OCI-LY3 (cell line): ENCODE measurements at regions not wholly inside any gene's neighbourhood (a gene's known extent, or its start where the extent isn't known, plus 50 kb on each side); places are given as distances from the start of the nearest gene placed in this dataset.

Source experiments
- H2AFZ ChIP-seq: fragments of 200-600, 300-600 bp; shearing (Covaris generic); 2 replicates; pipeline ENCODE4 v1.6.0; 2014; ENCODE audit warnings: antibody characterized with exemption, low read depth, low read length
- H3K27ac ChIP-seq: fragments of 200-600, 300-600 bp; sonication (generic); 2 replicates; pipeline ENCODE4 v1.5.1; 2014; ENCODE audit warnings: mild to moderate bottlenecking, low read length, moderate library complexity, mixed read lengths
- H3K27me3 ChIP-seq: fragments of 200-600, 300-600 bp; sonication (generic); 2 replicates; pipeline ENCODE4 v1.6.1; 2014; ENCODE audit warnings: low read depth, low read length, mixed read lengths
- H3K36me3 ChIP-seq: fragments of 200-600, 300-600 bp; sonication (generic); replicated peaks from 2 replicates; pipeline ENCODE3; 2014; ENCODE audit warnings: low read depth, low read length, mixed read lengths
- H3K4me1 ChIP-seq: fragments of 300-600, 200-600 bp; sonication (generic); 2 replicates; pipeline ENCODE4 v1.6.1; 2014; ENCODE audit warnings: low read length, mixed read lengths
- H3K4me2 ChIP-seq: fragments of 200-600, 300-600 bp; sonication (generic); 2 replicates; pipeline ENCODE4 v1.6.1; 2014; ENCODE audit warnings: low read length, mixed read lengths
- H3K4me3 ChIP-seq: fragments of 300-600, 200-600 bp; sonication (generic); 2 replicates; pipeline ENCODE4 v1.5.1; 2014; ENCODE audit warnings: antibody characterized with exemption, mild to moderate bottlenecking, low read length, moderate library complexity
- H3K79me2 ChIP-seq: fragments of 300-600, 200-600 bp; shearing (Covaris generic); 2 replicates; pipeline ENCODE4 v1.6.1; 2014; ENCODE audit warnings: mild to moderate bottlenecking, low read length, mixed read lengths
- H3K9ac ChIP-seq: fragments of 300-600, 200-600 bp; shearing (Covaris generic); 2 replicates; pipeline ENCODE4 v1.6.0; 2014; ENCODE audit warnings: mild to moderate bottlenecking, low read length, moderate library complexity
- H3K9me3 ChIP-seq: fragments of 200-600, 300-600 bp; shearing (Covaris generic); 2 replicates; pipeline ENCODE4 v1.6.1; 2014; ENCODE audit warnings: low read length, mixed read lengths; ENCODE audit not compliant: insufficient read depth
- H4K20me1 ChIP-seq: fragments of 200-600, 300-600 bp; sonication (generic); 2 replicates; pipeline ENCODE4 v1.6.1; 2016; ENCODE audit warnings: low read length, mixed read lengths; ENCODE audit not compliant: insufficient read depth
- EZH2phosphoT487 ChIP-seq: fragments of 200-600 bp; shearing (Covaris generic); IDR thresholded peaks from 2 replicates; pipeline ENCODE4 v1.6.1; 2018; ENCODE audit warnings: antibody characterized with exemption, mixed run types, low read depth
- TF ChIP-seq, protein P1 (sequence below): fragments of 200-600, 300-600 bp; sonication (generic); IDR thresholded peaks from 2 replicates; pipeline ENCODE4 v1.5.1; 2014; ENCODE audit warnings: antibody characterized with exemption, low read length, low read depth

DNA sequence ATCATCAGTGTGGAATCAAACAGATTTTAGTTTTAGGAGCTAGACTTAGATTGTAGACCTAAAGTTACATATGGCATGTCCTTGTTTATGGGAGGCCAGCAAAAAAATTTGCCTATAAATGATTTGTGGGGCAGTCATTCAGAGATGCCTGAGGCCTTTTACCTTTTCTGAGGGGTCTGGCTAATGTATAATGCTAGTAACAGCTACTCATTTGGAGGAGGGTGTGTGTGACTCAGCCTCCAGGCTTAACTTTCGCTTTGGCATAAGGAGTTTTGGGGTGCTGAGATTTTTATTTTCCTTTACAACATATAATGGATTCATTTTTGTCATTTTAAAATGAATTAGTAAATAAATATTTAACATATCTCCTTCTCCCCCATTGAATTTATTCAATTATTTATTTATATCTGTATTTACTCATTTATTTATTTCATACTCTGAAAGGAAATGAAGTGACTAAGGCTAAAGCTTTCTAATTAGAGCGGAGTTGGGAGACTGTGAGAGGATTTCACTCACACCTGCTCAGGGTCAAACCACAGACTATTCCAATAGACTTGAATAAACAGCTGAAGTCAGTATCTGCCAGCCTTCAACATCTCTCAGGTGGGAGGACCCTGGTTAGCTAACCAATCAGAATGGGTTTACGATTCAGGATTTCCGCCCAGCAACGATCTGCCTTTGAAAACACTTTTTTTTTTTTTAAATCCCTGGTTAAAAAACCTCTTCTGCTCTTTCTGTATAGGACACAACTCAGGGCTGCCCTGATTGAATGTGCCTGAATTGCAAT lies 487.5 kb upstream of the SGCD start:
- H3K9ac ChIP-seq: no peak overlapping the region
- H3K4me3 ChIP-seq: no peak overlapping the region
- no peak overlapping the region for H3K4me2 ChIP-seq
- no peaks in the 10 kb centered on the region for H3K36me3 ChIP-seq
- H3K9me3 ChIP-seq: no peaks in the 10 kb centered on the region
- no peak overlapping the region for H3K27ac ChIP-seq
- no peaks in the 10 kb centered on the region for H3K79me2 ChIP-seq
- TF ChIP-seq, protein P1, sequence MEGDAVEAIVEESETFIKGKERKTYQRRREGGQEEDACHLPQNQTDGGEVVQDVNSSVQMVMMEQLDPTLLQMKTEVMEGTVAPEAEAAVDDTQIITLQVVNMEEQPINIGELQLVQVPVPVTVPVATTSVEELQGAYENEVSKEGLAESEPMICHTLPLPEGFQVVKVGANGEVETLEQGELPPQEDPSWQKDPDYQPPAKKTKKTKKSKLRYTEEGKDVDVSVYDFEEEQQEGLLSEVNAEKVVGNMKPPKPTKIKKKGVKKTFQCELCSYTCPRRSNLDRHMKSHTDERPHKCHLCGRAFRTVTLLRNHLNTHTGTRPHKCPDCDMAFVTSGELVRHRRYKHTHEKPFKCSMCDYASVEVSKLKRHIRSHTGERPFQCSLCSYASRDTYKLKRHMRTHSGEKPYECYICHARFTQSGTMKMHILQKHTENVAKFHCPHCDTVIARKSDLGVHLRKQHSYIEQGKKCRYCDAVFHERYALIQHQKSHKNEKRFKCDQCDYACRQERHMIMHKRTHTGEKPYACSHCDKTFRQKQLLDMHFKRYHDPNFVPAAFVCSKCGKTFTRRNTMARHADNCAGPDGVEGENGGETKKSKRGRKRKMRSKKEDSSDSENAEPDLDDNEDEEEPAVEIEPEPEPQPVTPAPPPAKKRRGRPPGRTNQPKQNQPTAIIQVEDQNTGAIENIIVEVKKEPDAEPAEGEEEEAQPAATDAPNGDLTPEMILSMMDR: no peak
- TF ChIP-seq EZH2phosphoT487: no peak
- no peak overlapping the region for H2AFZ ChIP-seq
- H3K27me3 ChIP-seq: no peaks in the 10 kb centered on the region
- H4K20me1 ChIP-seq: no peaks in the 10 kb centered on the region
- no peaks in the 10 kb centered on the region for H3K4me1 ChIP-seq

DNA sequence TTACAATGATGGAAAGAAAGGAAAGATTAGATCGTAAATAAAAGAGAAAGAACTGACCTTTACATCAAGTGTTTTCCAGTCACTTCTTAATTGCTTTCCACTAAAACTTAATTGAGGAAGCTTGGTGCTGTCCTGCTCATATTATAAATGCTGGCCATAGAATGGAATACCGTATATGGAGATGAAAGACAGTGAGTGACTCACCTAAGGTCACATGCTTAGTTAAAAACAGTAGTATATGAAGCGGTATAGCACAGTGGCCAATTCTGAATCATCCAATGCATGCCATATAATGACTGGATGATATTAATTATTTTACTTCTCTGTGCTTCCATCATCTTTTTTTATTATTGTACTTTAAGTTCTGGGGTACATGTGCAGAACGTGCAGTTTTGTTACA lies 482.4 kb upstream of the SGCD start:
- Histone ChIP-seq H3K27me3 (no peaks in the 10 kb centered on the region), H3K9me3 (no peaks in the 10 kb centered on the region), H3K36me3 (no peaks in the 10 kb centered on the region), H3K4me2 (no peak overlapping the region), H2AFZ (no peak overlapping the region), H3K4me3 (no peak overlapping the region), H4K20me1 (no peaks in the 10 kb centered on the region), H3K9ac (no peak overlapping the region), H3K27ac (no peak overlapping the region), H3K4me1 (no peaks in the 10 kb centered on the region), H3K79me2 (no peaks in the 10 kb centered on the region)
- TF ChIP-seq, protein P1: no peak
- TF ChIP-seq EZH2phosphoT487: no peak

DNA sequence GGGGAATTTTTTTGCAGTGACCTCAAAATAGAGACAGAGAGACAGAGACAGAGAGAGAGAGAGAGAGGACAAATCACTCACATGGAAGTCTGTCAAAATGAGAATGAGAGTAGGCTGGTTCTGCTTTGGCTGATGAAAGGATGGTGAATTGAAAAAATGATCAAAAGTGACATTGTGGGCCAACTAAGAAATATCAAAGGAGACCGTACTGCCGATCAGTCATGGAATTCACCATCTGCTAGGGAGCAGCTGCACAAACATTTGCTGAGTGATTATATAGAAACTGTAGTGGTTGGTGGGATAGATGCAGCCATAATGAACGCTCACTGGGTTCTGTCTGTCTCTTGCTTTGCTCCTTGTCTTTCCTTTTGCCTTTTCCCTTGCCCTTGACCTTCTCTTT lies 476.6 kb upstream of the SGCD start:
- TF ChIP-seq, protein P1: no peak
- no peak for TF ChIP-seq EZH2phosphoT487
- no peaks in the 10 kb centered on the region for H3K27me3 ChIP-seq
- H2AFZ ChIP-seq: no peak overlapping the region
- no peak overlapping the region for H3K4me2 ChIP-seq
- no peaks in the 10 kb centered on the region for H4K20me1 ChIP-seq
- no peaks in the 10 kb centered on the region for H3K79me2 ChIP-seq
- no peak overlapping the region for H3K27ac ChIP-seq
- no peaks in the 10 kb centered on the region for H3K4me1 ChIP-seq
- H3K36me3 ChIP-seq: no peaks in the 10 kb centered on the region
- H3K9me3 ChIP-seq: no peaks in the 10 kb centered on the region
- no peak overlapping the region for H3K4me3 ChIP-seq
- no peak overlapping the region for H3K9ac ChIP-seq

DNA sequence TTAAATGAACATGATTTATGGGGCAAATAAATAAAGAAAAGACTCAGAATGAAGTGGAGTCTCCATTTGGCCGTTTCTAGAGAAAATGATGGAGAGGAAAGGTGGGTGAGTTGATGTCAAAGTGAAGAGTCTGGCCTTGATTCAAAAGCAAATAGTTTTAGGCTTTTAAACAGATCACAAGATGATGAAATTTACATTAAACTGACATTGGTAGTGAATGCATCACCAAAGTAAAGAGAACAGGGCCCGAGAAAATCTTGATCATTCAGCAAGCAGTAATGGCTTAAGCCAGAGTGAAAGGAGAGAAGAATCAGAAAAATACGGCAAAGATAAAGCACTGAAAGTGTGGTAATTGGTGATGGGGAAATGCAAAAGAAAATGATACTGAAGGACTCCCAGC lies 460.0 kb upstream of the SGCD start:
- H3K4me1 ChIP-seq: no peaks in the 10 kb centered on the region
- no peaks in the 10 kb centered on the region for H3K27me3 ChIP-seq
- no peaks in the 10 kb centered on the region for H3K36me3 ChIP-seq
- no peaks in the 10 kb centered on the region for H4K20me1 ChIP-seq
- H3K27ac ChIP-seq: no peak overlapping the region
- no peak for TF ChIP-seq EZH2phosphoT487
- TF ChIP-seq, protein P1: no peak
- H3K9me3 ChIP-seq: no peaks in the 10 kb centered on the region
- H3K79me2 ChIP-seq: no peaks in the 10 kb centered on the region
- H2AFZ ChIP-seq: no peak overlapping the region
- H3K4me2 ChIP-seq: no peak overlapping the region
- H3K9ac ChIP-seq: no peak overlapping the region
- no peak overlapping the region for H3K4me3 ChIP-seq
